H9 (cell line): ENCODE measurements at regions not wholly inside any gene's neighbourhood (a gene's known extent, or its start where the extent isn't known, plus 50 kb on each side); places are given as distances from the start of the nearest gene placed in this dataset.
"Not testable (repeated sequence)": the region's sequence is repeated elsewhere in the genome, so short reads cannot be mapped to it uniquely, and the experiment has no call there.

ENCODE experiments used
- DNase-seq: peaks from one replicate; pipeline ENCODE4 v3.0.0-alpha.2; 2017
- H2AFZ ChIP-seq: one replicate; pipeline ENCODE4 v1.6.1; 2013; ENCODE audit warnings: mild to moderate bottlenecking, low read length, control low read depth, moderate library complexity
- H2AK5ac ChIP-seq: 2 replicates; pipeline ENCODE4 v1.6.1; 2013; ENCODE audit warnings: low read length, control low read depth, mixed read lengths; ENCODE audit not compliant: insufficient read length
- H2BK120ac ChIP-seq: one replicate; pipeline ENCODE4 v1.6.1; 2013; ENCODE audit warnings: low read depth, mild to moderate bottlenecking, low read length, control low read depth, inconsistent platforms; ENCODE audit not compliant: poor library complexity, severe bottlenecking
- H2BK12ac ChIP-seq: 2 replicates; pipeline ENCODE4 v1.6.1; 2013; ENCODE audit warnings: low read length, control low read depth, mixed read lengths, low read depth; ENCODE audit not compliant: insufficient read length
- H2BK15ac ChIP-seq: 2 replicates; pipeline ENCODE4 v1.6.1; 2013; ENCODE audit warnings: low read depth, low read length, control low read depth
- H2BK20ac ChIP-seq: one replicate; pipeline ENCODE4 v1.6.1; 2013; ENCODE audit warnings: low read depth, mild to moderate bottlenecking, low read length, control low read depth, inconsistent platforms; ENCODE audit not compliant: poor library complexity, severe bottlenecking
- H2BK5ac ChIP-seq: 2 replicates; pipeline ENCODE4 v1.6.1; 2013; ENCODE audit warnings: low read length, control low read depth, mixed read lengths; ENCODE audit not compliant: insufficient read length
- H3K14ac ChIP-seq: 2 replicates; pipeline ENCODE4 v1.6.1; 2013; ENCODE audit warnings: low read length, control low read depth; ENCODE audit not compliant: insufficient read depth
- H3K18ac ChIP-seq: 2 replicates; pipeline ENCODE4 v1.6.1; 2013; ENCODE audit warnings: low read depth, mild to moderate bottlenecking, mixed read lengths, low read length, control low read depth; ENCODE audit not compliant: insufficient read length
- H3K23ac ChIP-seq: 2 replicates; pipeline ENCODE4 v1.6.1; 2013; ENCODE audit warnings: low read length, control low read depth, mixed read lengths, low read depth; ENCODE audit not compliant: insufficient read length
- H3K23me2 ChIP-seq: 2 replicates; pipeline ENCODE4 v1.6.1; 2013; ENCODE audit warnings: low read depth, mild to moderate bottlenecking, mixed read lengths, low read length, control low read depth; ENCODE audit not compliant: insufficient read length, poor library complexity, severe bottlenecking
- H3K27ac ChIP-seq: 2 replicates; pipeline ENCODE4 v1.5.1; 2013; ENCODE audit warnings: low read length, control low read depth, mixed read lengths, low read depth; ENCODE audit not compliant: insufficient read length
- H3K27me3 ChIP-seq: 2 replicates; pipeline ENCODE4 v1.6.1; 2013; ENCODE audit warnings: low read length, control low read depth, inconsistent platforms; ENCODE audit not compliant: insufficient read depth
- H3K4ac ChIP-seq: 2 replicates; pipeline ENCODE4 v1.6.1; 2013; ENCODE audit warnings: low read depth, mild to moderate bottlenecking, control low read depth, inconsistent platforms, low read length, moderate library complexity
- H3K4me1 ChIP-seq: 2 replicates; pipeline ENCODE4 v1.6.1; 2013; ENCODE audit warnings: low read length, control low read depth, inconsistent platforms; ENCODE audit not compliant: insufficient read depth
- H3K4me2 ChIP-seq: 2 replicates; pipeline ENCODE4 v1.6.1; 2013; ENCODE audit warnings: low read length, control low read depth, mixed read lengths; ENCODE audit not compliant: insufficient read length, insufficient read depth
- H3K56ac ChIP-seq: 2 replicates; pipeline ENCODE4 v1.6.1; 2013; ENCODE audit warnings: low read depth, mild to moderate bottlenecking, mixed read lengths, low read length, control low read depth; ENCODE audit not compliant: insufficient read length
- H3K79me1 ChIP-seq: 2 replicates; pipeline ENCODE4 v1.6.1; 2013; ENCODE audit warnings: low read depth, mild to moderate bottlenecking, moderate library complexity, low read length, control low read depth, inconsistent platforms; ENCODE audit not compliant: insufficient read depth, poor library complexity, severe bottlenecking
- H3K79me2 ChIP-seq: 2 replicates; pipeline ENCODE4 v1.6.1; 2013; ENCODE audit warnings: low read length, control low read depth, inconsistent platforms; ENCODE audit not compliant: insufficient read depth
- H3K9ac ChIP-seq: 2 replicates; pipeline ENCODE4 v1.6.1; 2013; ENCODE audit warnings: low read length, control low read depth, mixed read lengths; ENCODE audit not compliant: insufficient read length; ENCODE audit errors: extremely low read depth
- H3K9me3 ChIP-seq: one replicate; pipeline ENCODE4 v1.6.1; 2013; ENCODE audit warnings: low read depth, low read length, inconsistent platforms; ENCODE audit not compliant: control insufficient read depth
- H3T11ph ChIP-seq: one replicate; pipeline ENCODE4 v1.6.1; 2013; ENCODE audit warnings: mild to moderate bottlenecking, low read length, control low read depth, inconsistent platforms
- H4K20me1 ChIP-seq: one replicate; pipeline ENCODE4 v1.6.1; 2013; ENCODE audit not compliant: control insufficient read depth, insufficient read length, insufficient read depth
- H4K5ac ChIP-seq: 2 replicates; pipeline ENCODE4 v1.6.1; 2013; ENCODE audit warnings: low read depth, mild to moderate bottlenecking, mixed read lengths, low read length, control low read depth; ENCODE audit not compliant: insufficient read length
- H4K8ac ChIP-seq: replicated peaks from 2 replicates; pipeline ENCODE4 v1.6.1; 2013; ENCODE audit warnings: low read length, control low read depth, mixed read lengths, low read depth; ENCODE audit not compliant: insufficient read length
- H4K91ac ChIP-seq: 2 replicates; pipeline ENCODE4 v1.6.1; 2013; ENCODE audit warnings: low read depth, mild to moderate bottlenecking, moderate library complexity, mixed read lengths, low read length, control low read depth; ENCODE audit not compliant: insufficient read length
- H3K27ac Mint-ChIP-seq, 3 experiments: 2 replicates in 2 of 3; 3 replicates in 1 of 3; pipeline ENCODE4 v1.8.0; 2020 to 2021; ENCODE audit warnings: mixed read lengths in 3 of 3, mild to moderate bottlenecking in 1 of 3, moderate library complexity in 1 of 3
- H3K27me3 Mint-ChIP-seq: 2 replicates; pipeline ENCODE4 v1.8.0; 2021; ENCODE audit warnings: low read depth, mild to moderate bottlenecking, moderate library complexity, mixed read lengths
- H3K36me3 Mint-ChIP-seq, 3 experiments: 2 replicates in 2 of 3; 3 replicates in 1 of 3; pipeline ENCODE4 v1.8.0; 2020 to 2021; ENCODE audit warnings: low read depth in 3 of 3, mixed read lengths in 3 of 3; ENCODE audit not compliant: insufficient read depth in 1 of 3
- H3K4me1 Mint-ChIP-seq, 2 experiments: 2 replicates each; pipeline ENCODE4 v1.8.0; 2020; ENCODE audit warnings: mixed read lengths in 2 of 2
- H3K4me3 Mint-ChIP-seq, 2 experiments: 2 replicates in 1 of 2; 3 replicates in 1 of 2; pipeline ENCODE4 v1.8.0; 2020 to 2021; ENCODE audit warnings: mild to moderate bottlenecking in 2 of 2, mixed read lengths in 2 of 2, moderate library complexity in 1 of 2
- H3K9me3 Mint-ChIP-seq, 2 experiments: 2 replicates in 1 of 2; 3 replicates in 1 of 2; pipeline ENCODE4 v1.8.0; 2020; ENCODE audit warnings: mild to moderate bottlenecking in 2 of 2, mixed read lengths in 2 of 2, moderate library complexity in 1 of 2
- WGBS: extraction: QIAGEN DNeasy Blood & Tissue Kit; methylation state at CpG from one replicate; pipeline ENCODE4 v1.1.7; 2013; ENCODE audit warnings: missing lambda C conversion rate, low lambda C conversion rate, mixed read lengths; ENCODE audit not compliant: insufficient read length; ENCODE audit errors: extremely low coverage; 5-methylcytosine and 5-hydroxymethylcytosine counted together
- TF ChIP-seq, protein P1 (sequence below): fragments of 200-600 bp; sonication (generic); conservative IDR thresholded peaks from 3 replicates; pipeline ENCODE4 v1.8.0; 2021; ENCODE audit warnings: antibody characterized with exemption, mild to moderate bottlenecking

DNA sequence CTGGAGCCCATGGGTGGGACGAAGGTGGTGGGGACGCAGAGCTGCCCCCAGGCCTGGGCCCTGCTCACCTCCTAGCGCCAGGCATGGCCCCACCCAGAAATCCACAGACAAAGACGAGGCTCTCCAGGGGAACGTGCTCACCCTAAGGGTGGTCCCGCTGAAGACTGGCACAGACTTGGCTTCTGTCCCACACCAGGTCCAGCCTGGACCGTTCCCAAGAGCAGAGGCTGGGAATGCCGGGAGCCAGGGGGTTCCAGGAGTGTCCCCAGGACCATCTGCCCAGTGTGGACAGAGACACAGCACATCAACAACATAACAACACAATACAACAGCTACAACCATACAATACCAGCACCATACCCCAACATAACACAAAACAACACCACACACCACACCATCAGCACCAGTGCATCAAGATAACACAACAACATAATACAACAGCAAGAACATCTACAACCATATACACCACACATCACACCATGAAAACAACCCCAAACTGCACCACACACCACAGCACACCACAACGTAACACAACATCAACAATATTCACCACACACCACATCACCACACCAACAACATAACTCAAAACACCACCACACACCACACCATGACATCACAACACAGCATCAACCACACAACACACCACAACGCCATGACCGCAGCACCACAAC is 329.6 kb downstream of the ADGRD1 start:
- Histone ChIP-seq H3K27ac (no peak overlapping the region), H3K23me2 (no peaks in the 10 kb centered on the region), H2AK5ac (no peak overlapping the region), H3K4me1 (no peaks in the 10 kb centered on the region; the same call in 1 of the 2 replicates), H4K20me1 (no peaks in the 10 kb centered on the region), H4K8ac (peak overlapping the region; percentile 29), H3K9me3 (no peaks in the 10 kb centered on the region), H2BK12ac (no peak overlapping the region), H3T11ph (no peak overlapping the region), H2BK120ac (no peak overlapping the region), H3K79me2 (no peaks in the 10 kb centered on the region), H2AFZ (no peak overlapping the region), H3K18ac (no peak overlapping the region), H3K56ac (no peak overlapping the region), H4K91ac (no peak overlapping the region), H3K27me3 (no peaks in the 10 kb centered on the region), H4K5ac (peak overlapping the region; percentile 44), H2BK20ac (no peak overlapping the region), H3K4me2 (no peak overlapping the region), H3K9ac (no peak overlapping the region), H3K14ac (no peak overlapping the region), H2BK15ac (no peak overlapping the region), H2BK5ac (no peak overlapping the region), H3K79me1 (no peaks in the 10 kb centered on the region), H3K23ac (no peak overlapping the region), H3K4ac (no peak overlapping the region)
- Mint-ChIP-seq H3K27me3 (no peaks in the 10 kb centered on the region), H3K9me3 (no peaks in the 10 kb centered on the region; a peak in 1 of 5 replicates), H3K27ac (no peak overlapping the region; a peak in 1 of 7 replicates), H3K4me1 (peaks cover 3 to 24% of the 10 kb centered on the region in 2 experiments; a peak in 3 of 4 replicates), H3K4me3 (no peak overlapping the region; a peak in 1 of 5 replicates), H3K36me3 (peaks cover 0 to 2% (median 0%) of the 10 kb centered on the region in 3 experiments; a peak in 1 of 7 replicates)
- no peak for DNase-seq
- WGBS, result 100% methylated on average over 1 of the region's 11 CpGs
- TF ChIP-seq, protein P1, sequence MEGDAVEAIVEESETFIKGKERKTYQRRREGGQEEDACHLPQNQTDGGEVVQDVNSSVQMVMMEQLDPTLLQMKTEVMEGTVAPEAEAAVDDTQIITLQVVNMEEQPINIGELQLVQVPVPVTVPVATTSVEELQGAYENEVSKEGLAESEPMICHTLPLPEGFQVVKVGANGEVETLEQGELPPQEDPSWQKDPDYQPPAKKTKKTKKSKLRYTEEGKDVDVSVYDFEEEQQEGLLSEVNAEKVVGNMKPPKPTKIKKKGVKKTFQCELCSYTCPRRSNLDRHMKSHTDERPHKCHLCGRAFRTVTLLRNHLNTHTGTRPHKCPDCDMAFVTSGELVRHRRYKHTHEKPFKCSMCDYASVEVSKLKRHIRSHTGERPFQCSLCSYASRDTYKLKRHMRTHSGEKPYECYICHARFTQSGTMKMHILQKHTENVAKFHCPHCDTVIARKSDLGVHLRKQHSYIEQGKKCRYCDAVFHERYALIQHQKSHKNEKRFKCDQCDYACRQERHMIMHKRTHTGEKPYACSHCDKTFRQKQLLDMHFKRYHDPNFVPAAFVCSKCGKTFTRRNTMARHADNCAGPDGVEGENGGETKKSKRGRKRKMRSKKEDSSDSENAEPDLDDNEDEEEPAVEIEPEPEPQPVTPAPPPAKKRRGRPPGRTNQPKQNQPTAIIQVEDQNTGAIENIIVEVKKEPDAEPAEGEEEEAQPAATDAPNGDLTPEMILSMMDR, result no peak

DNA sequence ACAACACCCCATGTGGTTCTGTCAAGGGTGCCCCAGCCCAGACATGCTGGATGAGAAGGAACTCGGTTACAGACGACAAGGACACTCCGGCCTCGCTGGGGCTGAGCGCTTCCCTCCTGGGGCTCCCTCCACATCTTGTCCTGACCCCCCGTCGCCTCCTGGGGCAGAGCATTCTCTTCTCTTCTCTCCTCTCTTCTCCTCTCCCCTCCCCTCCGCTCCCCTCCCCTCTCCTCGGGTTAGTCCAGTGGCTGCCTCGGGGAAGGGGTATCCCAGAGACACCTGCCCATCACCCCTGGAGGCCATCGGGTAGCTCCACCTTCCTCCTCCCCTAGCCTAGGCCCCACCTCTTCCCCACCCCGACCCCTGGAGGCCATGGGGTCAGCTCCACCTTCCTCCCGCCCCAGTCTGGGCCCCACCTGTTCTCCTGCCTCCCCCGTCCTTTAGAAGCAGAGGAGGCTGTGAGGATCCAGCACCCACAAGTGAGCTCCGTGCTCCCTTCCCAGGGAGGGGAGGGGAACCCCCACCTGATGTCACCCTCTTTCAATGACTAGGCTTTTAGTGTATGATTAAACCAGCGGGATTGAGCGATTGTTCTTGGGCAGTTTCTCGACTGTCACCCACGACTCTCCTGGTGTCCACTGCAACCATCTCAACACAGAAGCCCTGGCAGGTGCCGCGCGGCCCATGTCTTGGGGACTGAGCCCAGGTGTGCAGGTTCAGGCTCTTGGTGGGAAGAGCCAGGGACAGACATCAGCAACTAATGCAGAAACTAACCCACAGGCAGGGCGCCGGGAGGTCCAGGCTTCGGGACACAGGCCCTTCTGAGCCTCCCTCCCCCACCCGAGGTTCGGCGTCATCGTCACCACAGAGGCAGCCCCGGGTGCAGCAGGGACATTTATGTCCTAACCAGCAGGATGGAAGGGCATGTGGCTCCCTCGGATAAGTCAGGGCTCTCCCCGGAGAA is 330.4 kb downstream of the ADGRD1 start:
- not testable (repeated sequence) for H2BK120ac ChIP-seq, H2BK5ac ChIP-seq
- DNase-seq, result peak; percentile 76

More for the DNA sequence above, 330.4 kb downstream of the ADGRD1 start:
- H3K4me3 Mint-ChIP-seq, H2BK20ac ChIP-seq, H3K14ac ChIP-seq, H3K27me3 ChIP-seq, H4K91ac ChIP-seq, H2BK15ac ChIP-seq, H3K79me2 ChIP-seq, H2AFZ ChIP-seq, H3K27me3 Mint-ChIP-seq, H3K23me2 ChIP-seq, H3K27ac ChIP-seq, H3K9ac ChIP-seq, H3K9me3 Mint-ChIP-seq, H3K4me2 ChIP-seq, H3K79me1 ChIP-seq, H2AK5ac ChIP-seq, H3K27ac Mint-ChIP-seq, H2BK12ac ChIP-seq, H3K18ac ChIP-seq, H3T11ph ChIP-seq, H3K36me3 Mint-ChIP-seq, H3K56ac ChIP-seq, H3K4me1 ChIP-seq, H4K20me1 ChIP-seq, H4K5ac ChIP-seq, H3K23ac ChIP-seq, H3K4ac ChIP-seq, H3K9me3 ChIP-seq: not testable (repeated sequence)
- peaks cover 3 to 20% of the 10 kb centered on the region in 2 experiments; a peak in 3 of 4 replicates for H3K4me1 Mint-ChIP-seq
- WGBS, result no CpG with 5 or more reads among the region's 32 CpGs
- peak overlapping the region; percentile 29 for H4K8ac ChIP-seq
